Neural progenitor cell (in vitro differentiated cells): ENCODE measurements at regions not wholly inside any gene's neighbourhood (a gene's known extent, or its start where the extent isn't known, plus 50 kb on each side); places are given as distances from the start of the nearest gene placed in this dataset.

Source experiments
- EZH2 ChIP-seq: fragments of 200-600 bp; sonication (generic); IDR thresholded peaks from 2 replicates; pipeline ENCODE4 v1.6.1; 2017; ENCODE audit warnings: antibody characterized with exemption, mild to moderate bottlenecking, moderate library complexity
- TF ChIP-seq, protein P1 (sequence below): fragments of 200-600 bp; sonication (generic); IDR thresholded peaks from 2 replicates; pipeline ENCODE4 v1.5.1; 2017; ENCODE audit warnings: antibody characterized with exemption, mild to moderate bottlenecking

DNA sequence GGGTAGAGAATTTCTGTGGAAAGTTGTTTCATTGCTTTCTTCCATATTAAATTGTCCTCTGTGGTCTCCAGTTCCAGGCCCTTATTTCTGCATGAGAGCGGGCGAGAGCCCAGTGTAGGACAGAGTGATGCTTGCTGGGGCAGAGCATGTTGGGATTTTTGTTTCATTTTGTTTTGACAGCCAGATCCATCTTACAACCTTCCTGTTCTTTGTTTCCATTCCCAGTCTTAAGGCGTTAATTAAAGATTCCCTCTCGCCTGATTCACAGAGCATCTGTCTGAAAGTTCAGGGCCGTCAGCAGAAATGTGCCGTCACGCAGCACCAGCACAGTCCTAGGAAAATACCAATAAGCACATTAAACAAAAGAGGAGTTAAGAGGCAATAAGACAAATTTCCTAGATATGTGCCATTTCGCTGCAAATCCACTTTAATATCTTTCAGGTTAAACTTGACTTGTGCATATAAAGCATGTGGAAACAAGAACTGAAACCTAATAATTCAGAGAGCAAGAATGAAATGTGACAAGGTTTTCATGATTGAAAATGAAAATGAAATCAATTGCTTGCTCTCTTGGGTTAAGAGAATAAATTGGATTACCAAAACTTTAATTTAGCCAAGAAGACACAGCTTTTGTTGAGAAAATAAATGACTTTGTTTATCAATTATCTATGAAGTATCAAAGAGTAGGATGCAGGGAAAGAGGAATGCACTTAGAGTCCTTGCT, 210.7 kb upstream of the SLC10A2 start:
- TF ChIP-seq, protein P1, sequence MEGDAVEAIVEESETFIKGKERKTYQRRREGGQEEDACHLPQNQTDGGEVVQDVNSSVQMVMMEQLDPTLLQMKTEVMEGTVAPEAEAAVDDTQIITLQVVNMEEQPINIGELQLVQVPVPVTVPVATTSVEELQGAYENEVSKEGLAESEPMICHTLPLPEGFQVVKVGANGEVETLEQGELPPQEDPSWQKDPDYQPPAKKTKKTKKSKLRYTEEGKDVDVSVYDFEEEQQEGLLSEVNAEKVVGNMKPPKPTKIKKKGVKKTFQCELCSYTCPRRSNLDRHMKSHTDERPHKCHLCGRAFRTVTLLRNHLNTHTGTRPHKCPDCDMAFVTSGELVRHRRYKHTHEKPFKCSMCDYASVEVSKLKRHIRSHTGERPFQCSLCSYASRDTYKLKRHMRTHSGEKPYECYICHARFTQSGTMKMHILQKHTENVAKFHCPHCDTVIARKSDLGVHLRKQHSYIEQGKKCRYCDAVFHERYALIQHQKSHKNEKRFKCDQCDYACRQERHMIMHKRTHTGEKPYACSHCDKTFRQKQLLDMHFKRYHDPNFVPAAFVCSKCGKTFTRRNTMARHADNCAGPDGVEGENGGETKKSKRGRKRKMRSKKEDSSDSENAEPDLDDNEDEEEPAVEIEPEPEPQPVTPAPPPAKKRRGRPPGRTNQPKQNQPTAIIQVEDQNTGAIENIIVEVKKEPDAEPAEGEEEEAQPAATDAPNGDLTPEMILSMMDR, result no peak
- TF ChIP-seq EZH2, result no peak
